BE2C (cell line): ENCODE measurements at regions not wholly inside any gene's neighbourhood (a gene's known extent, or its start where the extent isn't known, plus 50 kb on each side); places are given as distances from the start of the nearest gene placed in this dataset.

ENCODE experiments used
- DNase-seq: peaks from one replicate; pipeline ENCODE4 v3.0.0-alpha.2; 2020
- H3K27me3 ChIP-seq: fragments of 250-450 bp; sonication (Bioruptor Pico); 2 replicates; pipeline ENCODE4 v1.5.1; 2020; ENCODE audit warnings: mild to moderate bottlenecking
- H3K36me3 ChIP-seq: fragments of 250-450 bp; sonication (Bioruptor Pico); 2 replicates; pipeline ENCODE4 v1.5.1; 2020; ENCODE audit warnings: mild to moderate bottlenecking
- H3K4me1 ChIP-seq: fragments of 250-450 bp; sonication (Bioruptor Pico); 2 replicates; pipeline ENCODE4 v1.5.1; 2020
- H3K4me3 ChIP-seq: 2 replicates; pipeline ENCODE4 v1.5.1; 2011; ENCODE audit warnings: low read depth, low read length
- H3K9me3 ChIP-seq: fragments of 250-450 bp; sonication (Bioruptor Pico); 2 replicates; pipeline ENCODE4 v1.5.1; 2020
- TF ChIP-seq, protein P1 (sequence below): IDR thresholded peaks from 2 replicates; pipeline ENCODE4 v1.5.1; 2012; ENCODE audit warnings: mild to moderate bottlenecking, low read depth, low read length

DNA sequence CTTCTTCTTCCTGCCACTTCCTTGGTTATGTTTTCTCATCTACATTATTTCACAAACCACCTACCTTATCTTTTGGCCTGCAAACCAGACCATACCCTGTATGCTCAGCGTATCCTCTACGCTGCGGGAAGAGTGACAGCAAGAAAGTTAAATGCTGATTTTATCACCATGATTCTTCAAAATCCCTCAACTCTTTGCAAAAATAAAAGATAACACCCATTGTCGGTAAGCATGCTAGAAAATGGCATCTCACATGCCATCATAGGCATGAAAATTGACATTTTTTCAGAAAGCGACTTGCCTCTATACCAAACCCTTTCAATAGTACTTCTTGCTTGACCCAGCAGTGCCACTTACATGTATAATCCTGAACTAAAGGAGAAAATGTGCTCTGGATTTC is 102.0 kb downstream of the HPGD start:
- Histone ChIP-seq H3K4me3 (no peak overlapping the region), H3K27me3 (no peaks in the 10 kb centered on the region; the same call in 1 of the 2 replicates), H3K9me3 (no peaks in the 10 kb centered on the region), H3K4me1 (no peaks in the 10 kb centered on the region), H3K36me3 (no peaks in the 10 kb centered on the region)
- no peak for DNase-seq
- TF ChIP-seq, protein P1, sequence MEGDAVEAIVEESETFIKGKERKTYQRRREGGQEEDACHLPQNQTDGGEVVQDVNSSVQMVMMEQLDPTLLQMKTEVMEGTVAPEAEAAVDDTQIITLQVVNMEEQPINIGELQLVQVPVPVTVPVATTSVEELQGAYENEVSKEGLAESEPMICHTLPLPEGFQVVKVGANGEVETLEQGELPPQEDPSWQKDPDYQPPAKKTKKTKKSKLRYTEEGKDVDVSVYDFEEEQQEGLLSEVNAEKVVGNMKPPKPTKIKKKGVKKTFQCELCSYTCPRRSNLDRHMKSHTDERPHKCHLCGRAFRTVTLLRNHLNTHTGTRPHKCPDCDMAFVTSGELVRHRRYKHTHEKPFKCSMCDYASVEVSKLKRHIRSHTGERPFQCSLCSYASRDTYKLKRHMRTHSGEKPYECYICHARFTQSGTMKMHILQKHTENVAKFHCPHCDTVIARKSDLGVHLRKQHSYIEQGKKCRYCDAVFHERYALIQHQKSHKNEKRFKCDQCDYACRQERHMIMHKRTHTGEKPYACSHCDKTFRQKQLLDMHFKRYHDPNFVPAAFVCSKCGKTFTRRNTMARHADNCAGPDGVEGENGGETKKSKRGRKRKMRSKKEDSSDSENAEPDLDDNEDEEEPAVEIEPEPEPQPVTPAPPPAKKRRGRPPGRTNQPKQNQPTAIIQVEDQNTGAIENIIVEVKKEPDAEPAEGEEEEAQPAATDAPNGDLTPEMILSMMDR, result no peak

DNA sequence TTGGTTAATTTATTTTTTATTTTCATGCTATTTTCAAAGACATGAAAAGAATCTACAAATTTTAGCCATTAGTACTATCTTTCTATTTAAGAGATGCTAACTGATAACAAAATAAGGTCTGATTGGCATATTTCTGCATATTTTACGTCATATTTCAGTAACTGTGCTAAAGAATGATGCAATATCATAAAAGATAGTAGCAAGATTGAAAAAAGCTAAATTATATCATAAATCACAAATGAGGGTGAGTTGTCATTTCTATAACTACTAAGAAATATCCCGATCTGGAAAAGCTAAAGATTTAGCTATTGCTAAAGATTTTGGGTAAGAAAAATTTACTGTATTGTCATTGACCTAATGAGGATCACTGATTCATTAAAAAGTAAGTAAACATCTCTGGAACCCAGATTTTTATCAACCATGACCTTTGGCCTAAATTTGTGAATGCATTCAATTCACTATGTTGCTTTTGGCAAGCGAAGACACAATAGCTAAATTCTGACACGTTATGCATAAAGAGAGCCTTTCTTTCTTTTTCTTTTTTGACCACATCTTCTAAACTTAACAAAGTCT is 103.6 kb downstream of the HPGD start:
- DNase-seq, result no peak
- Histone ChIP-seq H3K27me3 (no peaks in the 10 kb centered on the region; the same call in 1 of the 2 replicates), H3K4me1 (no peaks in the 10 kb centered on the region), H3K9me3 (no peaks in the 10 kb centered on the region), H3K4me3 (no peak overlapping the region), H3K36me3 (no peaks in the 10 kb centered on the region)
- TF ChIP-seq, protein P1, result no peak

DNA sequence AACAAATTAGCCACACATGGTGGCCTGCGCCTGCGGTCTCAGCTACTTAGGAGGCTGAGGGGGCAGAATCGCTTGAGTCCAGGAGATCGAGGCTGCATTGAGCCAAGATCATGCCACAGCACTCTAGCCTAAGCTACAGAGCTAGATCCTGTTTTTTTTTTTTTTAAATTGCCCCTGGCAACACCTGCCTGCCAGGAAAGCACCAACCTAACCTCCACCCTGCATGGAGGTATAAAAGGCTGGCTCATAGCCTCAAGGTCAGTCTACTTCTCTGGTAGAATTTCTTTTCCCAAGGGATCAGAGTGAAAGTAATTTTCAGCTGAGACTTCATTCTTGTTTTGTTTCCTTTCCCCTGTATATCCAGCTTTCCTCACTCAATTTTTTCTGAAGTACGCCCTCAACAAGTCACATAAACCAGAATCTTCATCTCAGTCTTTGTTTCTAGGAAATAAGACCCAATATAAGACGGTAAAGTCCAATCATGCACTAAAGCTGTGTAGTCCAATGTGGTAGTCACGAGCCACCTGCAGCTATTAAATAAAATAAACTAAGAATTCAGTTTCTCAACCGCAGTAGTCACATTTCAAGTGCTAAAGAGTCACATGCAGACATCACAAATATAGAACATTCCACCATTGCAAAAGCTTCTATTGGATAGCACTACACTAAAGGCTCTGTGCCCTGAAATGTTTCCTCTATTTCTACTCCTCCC is 113.3 kb downstream of the HPGD start:
- no peak for DNase-seq
- H3K4me1 ChIP-seq, result no peaks in the 10 kb centered on the region
- H3K36me3 ChIP-seq, result no peaks in the 10 kb centered on the region
- no peak overlapping the region for H3K4me3 ChIP-seq
- no peaks in the 10 kb centered on the region for H3K9me3 ChIP-seq
- TF ChIP-seq, protein P1, result no peak
- no peaks in the 10 kb centered on the region for H3K27me3 ChIP-seq

DNA sequence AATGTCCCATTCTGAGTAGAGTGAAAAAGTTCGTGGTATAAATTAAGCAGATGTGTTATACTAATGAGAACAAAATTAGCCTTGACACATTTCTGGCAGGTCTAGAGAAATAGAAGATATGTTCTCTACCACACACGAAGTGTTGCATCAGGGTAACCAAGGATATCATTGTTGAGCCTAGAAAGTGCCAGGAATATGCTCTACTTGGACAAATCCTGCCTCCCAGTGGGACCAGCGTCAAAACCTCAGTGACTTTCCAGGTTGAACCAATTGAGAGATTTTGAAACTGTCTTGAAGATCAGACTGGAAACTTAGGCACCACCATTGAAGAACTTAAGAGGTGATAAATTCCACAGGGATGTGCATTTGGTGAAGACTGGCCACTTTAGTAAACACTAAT is 115.9 kb downstream of the HPGD start:
- no peaks in the 10 kb centered on the region for H3K36me3 ChIP-seq
- H3K4me3 ChIP-seq, result no peak overlapping the region
- no peak for DNase-seq
- no peaks in the 10 kb centered on the region for H3K4me1 ChIP-seq
- TF ChIP-seq, protein P1, result no peak
- 0 out of 2 replicates have a peak, but pooled peaks cover 4% of the 10 kb centered on the region for H3K27me3 ChIP-seq
- H3K9me3 ChIP-seq, result no peaks in the 10 kb centered on the region

DNA sequence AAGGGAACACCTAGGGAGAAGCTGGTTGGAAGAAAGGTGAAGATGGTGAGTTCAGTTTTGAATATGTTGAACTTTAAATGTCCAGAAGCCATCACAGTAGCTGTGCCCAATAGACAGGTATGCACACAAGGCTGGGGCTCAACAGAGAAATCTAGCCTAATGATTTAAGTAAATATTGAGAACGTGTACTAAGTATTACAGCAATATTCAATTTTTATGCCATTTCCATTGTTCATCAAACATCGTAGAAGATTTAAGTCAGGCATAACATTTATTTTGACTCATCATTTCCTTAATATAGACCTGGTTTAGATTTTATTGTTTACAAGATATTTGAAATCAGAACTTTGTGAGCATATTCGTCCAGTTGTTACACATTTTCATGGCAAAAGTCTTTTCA is 116.4 kb downstream of the HPGD start:
- no peaks in the 10 kb centered on the region for H3K4me1 ChIP-seq
- H3K9me3 ChIP-seq, result no peaks in the 10 kb centered on the region
- 0 out of 2 replicates have a peak, but pooled peaks cover 4% of the 10 kb centered on the region for H3K27me3 ChIP-seq
- H3K4me3 ChIP-seq, result no peak overlapping the region
- DNase-seq, result no peak
- TF ChIP-seq, protein P1, result no peak
- no peaks in the 10 kb centered on the region for H3K36me3 ChIP-seq

DNA sequence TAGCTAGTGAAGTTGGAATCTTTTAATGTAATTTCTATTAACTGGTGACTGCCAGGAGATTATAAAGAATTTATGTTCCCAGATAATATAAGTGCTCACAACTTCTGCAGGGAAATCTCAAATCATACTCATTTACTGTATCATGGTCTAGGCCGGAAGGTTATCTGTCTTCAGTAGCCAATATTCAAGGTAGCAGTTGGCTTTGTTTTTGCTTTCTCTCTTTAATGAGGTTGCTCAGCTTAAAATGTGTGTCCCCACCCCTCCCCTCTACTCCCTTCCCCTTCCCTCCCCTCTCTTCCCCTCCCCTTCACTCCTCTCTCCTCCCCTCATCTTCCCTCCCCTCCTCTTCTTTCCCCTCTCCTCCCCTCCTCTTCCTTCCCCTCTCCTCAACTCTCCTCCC is 117.6 kb downstream of the HPGD start:
- no peaks in the 10 kb centered on the region for H3K9me3 ChIP-seq
- H3K4me3 ChIP-seq, result no peak overlapping the region
- no peak for DNase-seq
- TF ChIP-seq, protein P1, result no peak
- no peaks in the 10 kb centered on the region for H3K36me3 ChIP-seq
- H3K4me1 ChIP-seq, result no peaks in the 10 kb centered on the region
- 0 out of 2 replicates have a peak, but pooled peaks cover 4% of the 10 kb centered on the region for H3K27me3 ChIP-seq
